ENCODE measurements at regions not wholly inside any gene's neighbourhood (a gene's known extent, or its start where the extent isn't known, plus 50 kb on each side); places are given as distances from the start of the nearest gene placed in this dataset.
"Not testable (repeated sequence)": the region's sequence is repeated elsewhere in the genome, so short reads cannot be mapped to it uniquely, and the experiment has no call there.

DNA sequence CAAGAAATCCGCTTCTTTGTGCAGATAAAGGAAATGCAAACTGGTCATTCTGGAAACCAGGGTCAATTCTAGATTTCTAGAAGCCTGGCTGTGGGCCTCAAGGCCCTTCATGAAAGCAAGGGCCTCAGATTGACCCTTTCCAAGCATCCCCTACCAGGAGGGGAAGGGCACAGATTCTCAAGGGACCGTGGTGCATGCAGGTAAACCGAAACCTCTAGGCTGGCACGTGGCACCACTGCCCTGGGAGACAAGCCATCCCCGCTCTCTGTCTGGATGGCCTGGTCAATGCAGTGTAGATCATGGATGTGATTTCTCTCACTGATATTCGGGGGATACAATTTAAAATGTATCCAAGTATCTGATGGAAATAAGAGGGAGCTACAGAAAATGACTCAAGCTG lies 69.4 kb downstream of the TOMM20 start:
- no peak for DNase-seq (ENCODE audit: low read depth)

DNA sequence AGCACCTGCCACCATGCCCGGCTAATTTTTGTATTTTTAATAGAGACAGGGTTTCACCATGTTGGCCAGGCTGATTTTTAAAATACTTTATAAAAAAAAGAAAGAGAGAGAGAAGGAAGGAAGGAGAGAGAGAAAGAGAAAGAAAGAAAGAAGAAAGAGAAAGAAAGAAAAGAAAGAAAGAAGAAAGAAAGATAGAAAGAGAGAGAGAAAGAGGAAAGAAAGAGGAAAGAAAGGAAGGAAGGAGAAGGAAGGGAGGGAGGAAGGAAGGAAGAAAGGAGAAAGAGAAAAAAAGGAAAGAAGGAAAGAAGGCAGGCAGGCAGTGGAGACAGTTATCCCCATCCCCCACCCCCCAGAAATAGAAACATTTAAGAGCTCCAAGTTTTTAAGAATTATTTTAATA lies 69.9 kb downstream of the TOMM20 start:
- DNase-seq (ENCODE audit: low read depth), result no peak

DNA sequence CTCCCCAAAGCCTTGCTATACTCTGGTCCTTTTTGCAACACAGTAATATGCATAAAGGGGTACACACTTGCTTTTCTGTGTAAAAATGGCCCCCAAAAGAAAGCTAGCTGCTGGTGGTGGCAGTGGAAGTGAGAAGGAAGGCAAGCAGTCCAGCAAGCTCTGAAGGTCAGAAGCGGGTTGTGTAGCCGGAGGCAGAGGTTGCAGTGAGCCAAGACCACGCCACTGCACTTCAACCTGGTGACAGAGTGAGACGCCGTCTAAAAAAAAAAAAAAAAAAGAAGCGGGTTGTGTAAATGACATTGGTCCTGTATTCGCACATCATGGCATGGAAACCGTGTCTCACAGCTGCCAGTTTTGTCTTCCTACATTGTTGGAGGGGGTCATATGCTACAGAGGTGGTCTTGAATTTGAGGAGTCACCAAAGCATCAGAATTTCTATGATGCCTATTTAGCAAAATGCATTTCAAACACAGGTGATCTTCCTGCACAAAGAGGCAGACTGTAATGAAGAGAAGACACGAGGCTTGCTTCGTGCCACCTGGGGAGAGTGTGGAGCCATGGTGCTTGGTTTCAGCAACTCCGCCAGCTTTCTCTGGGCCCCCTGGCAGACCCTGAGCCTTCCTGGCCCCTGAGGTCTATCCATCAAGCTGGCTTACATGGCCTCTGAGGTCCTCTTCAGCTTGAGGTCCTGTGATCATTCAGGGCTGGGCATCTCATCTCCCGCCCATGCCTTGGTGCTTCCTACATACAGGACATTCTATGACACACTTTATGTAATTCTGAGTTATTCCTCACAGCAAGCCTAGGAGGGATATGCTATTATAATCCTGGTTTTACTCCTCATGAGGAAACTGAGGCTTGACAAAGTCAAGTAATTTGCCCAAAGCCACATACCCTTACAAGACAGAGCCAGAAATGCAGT lies 71.0 kb downstream of the TOMM20 start:
- DNase-seq (ENCODE audit: low read depth), result no peak

DNA sequence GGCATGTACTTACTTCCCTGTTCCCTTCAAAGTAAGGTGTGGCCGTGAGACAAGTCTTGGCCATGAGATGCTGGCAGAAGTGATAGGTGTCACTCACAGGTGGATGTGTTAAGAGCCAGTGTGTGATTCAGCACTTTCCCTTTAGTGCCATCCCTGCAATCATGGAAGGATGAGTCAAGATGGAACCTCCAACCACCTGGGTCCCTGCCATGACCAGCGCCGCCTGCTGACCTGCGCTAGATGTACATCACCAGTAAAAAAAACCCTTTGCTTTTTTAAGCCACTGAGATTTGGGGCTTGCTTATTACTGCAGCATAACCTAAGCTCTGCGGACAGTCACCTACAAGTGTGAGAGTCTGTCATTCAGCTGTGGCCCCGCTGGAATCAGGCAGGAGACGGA lies 71.7 kb downstream of the TOMM20 start:
- no peak for DNase-seq (ENCODE audit: low read depth)

DNA sequence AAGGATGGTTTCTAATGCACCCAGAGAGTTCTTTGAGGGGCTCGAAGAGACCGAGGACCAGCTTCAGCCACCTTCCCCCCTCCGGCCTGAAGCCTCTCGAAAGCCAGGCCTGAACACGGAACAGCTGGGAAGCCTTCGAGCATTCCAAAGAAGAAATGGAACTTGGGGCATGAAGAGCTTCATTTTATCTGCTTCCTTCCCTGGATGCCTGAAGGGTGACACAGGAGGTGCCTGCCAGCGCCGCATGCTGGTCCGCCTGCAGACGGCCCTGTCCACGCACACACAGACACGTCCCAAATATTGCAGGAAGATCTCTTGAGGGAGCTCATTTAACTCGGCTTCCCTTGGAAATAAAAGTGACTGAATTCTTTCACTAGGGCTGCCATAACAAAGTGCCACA lies 73.7 kb downstream of the TOMM20 start:
- no peak for DNase-seq (ENCODE audit: low read depth)

DNA sequence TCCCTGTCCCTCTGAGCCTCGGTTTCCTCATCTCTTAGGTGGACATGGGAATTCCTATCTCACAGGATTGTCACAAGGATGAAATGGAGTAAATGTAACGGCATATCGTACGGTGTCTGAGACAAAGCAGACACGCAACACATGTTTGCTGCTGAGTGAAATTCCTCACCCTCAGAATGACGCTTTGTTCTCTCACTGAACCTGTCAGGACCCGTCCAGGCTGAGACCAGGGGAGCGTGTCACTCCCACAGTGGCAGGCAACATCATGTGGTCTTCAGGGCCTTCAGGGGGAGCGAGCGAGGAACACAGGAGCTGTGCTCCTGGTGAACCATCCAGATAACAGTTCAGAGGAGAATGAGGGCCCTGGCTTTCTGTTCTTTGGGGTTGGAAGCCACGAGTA lies 74.2 kb downstream of the TOMM20 start:
- DNase-seq (ENCODE audit: low read depth), result no peak

DNA sequence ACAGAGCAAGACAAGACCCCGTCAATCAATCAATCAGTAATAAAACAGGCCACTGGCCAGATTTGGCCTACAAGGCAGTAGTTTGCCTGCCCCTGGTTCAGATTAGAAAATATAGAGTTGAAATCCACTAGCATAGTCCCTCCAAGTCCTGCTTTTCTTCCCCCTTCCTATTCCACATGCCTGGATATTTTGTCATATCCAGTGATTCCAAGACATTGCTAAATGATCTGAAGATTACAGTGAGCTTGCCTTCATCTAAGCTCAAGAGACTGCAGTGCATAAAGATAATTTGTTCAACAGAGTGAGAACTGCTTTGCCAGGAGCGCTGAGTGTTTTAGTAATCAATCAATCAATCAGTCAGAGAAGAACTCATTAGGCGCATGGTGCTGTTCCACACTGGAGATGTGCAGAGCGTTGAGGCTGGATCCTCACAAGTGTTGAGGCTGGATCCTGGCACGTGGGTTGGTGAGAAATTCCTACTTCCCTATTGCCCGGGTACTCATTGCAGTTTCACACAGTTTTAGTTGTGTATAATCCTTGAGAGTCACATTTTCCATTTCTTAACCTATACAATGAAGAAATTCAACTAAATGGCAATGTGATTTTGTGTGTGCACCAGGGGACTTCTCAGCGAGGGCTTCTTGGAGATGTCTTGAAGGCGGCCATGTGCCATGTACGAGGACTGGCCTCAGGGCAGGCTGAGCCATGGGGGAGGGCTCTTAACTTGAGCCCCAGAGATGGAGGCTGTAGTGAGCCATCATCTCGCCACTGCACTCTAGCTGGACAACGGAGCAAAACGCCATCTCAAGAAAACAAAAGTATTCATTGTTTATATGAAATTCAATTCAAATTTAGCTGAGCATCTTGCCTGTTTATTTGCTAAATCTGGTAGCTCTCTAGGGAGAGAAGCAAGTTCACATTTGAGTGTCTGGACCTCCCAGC lies 76.3 kb downstream of the TOMM20 start:
- DNase-seq (ENCODE audit: low read depth), result no peak

DNA sequence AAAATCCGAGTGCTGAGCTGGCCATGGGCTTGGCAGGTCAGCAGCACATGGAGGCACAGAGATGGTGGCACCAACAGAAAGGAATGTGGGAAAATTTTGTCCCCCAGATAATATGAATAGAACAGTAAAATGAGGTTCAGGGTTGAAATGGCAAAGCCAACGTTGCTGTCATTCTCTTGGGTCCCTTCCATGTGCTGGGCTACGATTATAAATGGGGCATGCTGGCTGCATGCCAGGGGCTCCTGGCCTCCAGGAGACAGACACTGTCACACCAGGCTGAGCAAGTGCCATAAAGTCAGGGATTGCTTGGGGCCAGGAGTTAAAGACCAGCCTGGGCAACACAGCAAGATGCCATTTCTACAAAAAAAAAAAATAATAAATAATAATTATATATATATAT lies 77.1 kb downstream of the TOMM20 start:
- DNase-seq (ENCODE audit: low read depth), result no peak

DNA sequence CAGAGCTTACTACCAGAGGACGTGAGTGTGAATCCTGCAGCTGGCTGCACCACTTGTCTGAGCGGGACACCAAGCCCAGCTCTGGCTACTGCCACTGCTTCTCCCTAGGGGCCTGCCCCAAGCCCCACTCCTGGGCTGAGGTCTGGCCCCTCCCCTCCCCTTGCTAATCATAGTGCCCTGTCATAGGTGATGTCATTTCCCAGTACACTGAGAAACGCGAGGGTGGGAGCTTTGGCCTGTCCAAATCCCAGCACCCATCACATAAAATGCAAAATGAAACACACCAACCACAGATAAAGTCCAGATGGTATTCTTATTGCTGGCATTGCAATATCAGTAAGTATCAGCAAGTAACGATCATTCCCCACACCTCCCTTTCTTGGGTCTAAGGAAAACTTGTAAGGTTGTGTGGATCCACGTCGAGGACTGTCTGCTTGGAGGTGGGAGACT lies 77.7 kb downstream of the TOMM20 start:
- no peak for DNase-seq (ENCODE audit: low read depth)

DNA sequence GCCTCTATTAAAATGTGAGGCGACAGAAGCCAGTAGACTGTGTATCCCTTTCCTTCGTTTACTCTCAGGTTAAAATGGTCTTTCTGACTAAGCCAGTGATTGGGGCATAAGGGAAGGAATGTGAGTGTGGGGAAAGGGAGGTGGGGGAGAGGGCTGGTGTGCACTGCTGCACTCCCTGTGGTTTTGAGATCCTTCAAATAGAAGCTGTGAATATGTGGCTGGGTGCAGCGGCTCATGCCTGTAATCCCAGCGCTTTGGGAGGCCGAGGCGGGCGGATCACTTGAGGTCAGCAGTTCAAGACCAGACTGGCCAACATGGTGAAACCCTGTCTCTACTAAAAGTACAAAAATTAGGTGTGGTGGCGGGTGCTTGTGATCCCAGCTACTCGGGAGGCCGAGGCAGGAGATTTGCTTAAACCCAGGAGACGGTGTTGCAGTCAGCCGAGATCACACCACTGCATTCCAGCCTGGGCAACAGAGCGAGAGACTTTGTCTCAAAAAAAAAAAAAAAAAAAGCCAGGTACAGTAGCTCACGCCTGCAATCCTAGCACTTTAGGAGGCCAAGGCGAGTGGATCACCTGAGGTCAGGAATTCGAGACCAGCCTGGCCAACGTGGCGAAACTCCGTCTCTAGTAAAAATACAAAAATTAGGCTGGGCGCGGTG lies 78.8 kb downstream of the TOMM20 start:
- DNase-seq (ENCODE audit: low read depth), result not testable (repeated sequence)

DNA sequence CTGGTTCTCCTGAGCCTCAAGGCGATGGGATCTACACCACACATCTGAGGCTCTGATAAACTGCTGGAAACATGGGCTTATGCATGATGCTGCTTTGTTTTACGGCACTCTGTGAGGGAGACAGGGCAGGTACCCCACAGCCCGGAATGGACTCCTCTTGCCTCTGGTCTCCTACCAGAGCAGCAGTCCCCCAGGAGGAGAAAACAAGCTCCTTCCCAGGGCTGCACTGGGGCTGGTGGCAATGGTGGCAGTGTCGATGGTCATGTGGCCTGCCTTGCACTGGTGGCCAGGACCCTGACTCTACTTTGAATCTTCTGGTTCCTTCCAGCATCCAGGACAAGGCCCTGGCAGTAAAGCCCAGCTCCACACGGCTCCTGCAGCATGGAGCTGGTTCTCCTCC lies 79.4 kb downstream of the TOMM20 start:
- no peak for DNase-seq (ENCODE audit: low read depth)

DNA sequence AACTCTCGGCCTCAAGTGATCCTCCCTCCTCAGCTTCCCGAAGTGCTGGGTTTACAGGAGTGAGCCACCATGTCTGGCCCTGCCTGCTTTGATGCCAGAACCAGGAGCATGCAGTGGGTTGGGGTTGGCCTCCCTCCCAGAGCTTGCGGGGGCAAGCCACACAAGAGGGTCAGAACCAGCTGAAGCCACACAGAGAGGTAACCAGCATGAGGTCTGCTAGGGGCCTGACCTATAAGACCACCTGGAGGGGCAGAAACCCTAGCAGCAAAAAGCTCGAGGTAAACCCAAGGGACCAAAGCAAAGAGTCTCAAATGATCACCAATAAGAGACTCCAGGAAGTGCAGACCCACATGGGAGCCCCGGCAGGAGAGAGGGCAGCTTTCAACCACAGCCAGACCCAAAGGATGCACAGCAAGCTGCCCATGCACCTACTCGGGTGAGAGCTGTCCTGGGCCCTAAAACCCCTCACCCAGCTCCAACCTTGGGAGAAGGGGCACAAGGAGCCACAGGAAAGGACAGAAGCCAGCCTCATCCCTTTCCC lies 81.2 kb downstream of the TOMM20 start:
- DNase-seq (ENCODE audit: low read depth), result no peak

DNA sequence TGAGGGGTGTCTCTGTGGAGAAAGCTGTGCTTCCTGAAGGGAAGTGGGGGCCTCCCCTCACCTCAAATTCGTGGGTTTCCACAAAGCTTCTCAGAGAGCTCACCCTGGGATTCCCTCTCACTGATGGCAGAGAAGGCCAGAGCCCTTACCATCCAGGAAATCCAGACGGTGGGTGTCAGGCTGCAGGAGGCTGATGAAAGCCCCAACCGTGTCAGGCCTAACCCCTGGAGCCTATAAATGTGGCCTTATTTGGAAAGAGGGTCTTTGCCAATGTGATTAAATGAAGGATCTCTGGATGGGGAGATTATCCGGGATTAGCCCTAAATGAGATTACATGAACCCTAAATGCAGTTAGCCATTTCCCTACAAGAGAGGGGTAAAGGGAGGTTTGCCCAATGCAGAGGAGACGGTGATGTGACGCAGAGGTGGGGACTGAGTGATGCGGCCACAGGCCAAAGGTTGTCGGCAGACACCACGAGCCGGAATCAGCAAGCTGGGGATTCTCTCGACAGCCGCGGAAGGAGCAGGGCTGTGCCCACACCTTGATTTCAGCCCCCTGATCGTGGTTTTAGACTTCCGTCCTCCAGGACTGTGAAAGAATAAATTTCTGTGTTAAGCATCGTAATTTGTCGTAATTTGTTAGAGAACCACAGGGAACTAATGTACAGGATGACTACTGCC lies 82.6 kb downstream of the TOMM20 start:
- no peak for DNase-seq (ENCODE audit: low read depth)

DNA sequence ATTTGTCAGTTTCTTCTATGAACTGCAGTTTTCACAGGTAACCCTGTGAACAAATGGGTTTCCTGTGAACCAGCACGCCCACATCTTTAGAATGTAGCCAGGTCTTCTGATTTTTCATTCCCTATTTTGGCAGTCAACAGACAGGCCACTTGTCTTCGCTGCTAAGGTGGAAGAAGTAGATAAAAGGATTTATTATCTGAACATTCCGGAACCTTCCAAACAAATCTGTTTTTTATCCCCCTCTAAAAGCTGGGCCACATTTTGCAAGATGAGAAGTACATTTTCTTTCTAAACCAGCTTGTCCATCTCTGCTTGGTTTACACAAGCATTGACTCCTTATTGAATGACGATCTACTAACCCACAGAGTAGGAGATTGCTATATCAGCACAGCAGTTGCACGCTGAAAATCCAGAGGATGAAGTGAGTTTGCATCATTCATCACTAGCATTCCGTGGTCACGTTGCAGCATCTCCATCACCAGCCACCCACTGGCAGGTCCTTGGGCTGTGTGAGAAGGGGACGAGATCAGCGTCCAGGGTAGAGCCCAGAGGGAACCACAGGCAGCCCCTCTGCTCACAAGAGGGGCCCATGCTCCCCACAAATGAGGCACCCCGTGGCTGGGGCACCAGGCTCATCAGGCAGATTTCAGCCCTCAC lies 83.5 kb downstream of the TOMM20 start:
- DNase-seq (ENCODE audit: low read depth), result no peak

DNA sequence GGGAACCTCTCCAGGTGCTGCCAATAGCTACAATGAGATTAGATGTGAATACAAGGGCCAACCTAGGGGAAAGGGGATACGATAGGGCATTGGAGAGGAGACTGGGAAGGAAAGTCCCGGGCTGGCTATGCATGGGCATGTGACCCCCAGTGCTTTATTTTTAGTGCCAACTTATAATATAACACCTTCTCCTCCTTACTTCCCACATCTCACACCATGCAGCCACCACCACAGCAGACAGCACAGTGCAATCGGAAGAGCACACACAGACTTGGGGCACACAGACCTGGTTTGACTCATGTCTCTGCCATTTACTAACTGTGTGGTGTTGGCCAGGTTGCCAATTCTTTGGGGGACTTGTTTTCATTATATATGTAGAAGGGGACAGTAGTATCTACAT lies 85.4 kb downstream of the TOMM20 start:
- DNase-seq (ENCODE audit: low read depth), result no peak

DNA sequence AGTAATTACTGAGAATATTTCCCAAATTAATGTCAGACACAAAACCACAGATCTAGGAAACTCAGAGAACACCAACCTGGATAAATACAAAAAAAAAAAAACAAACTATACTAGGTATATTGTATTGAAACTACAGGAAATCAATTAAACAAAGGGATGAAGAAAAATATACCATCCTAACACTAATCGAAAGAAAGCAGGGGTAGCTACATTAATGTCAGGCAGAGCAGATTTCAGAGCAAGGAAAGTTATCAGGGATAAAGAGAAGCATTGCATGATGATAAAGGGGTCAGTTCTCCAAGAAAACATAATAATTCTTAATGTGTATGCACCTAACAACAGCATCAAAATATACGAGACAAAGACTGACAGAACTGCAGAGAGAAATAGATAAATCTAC lies 89.9 kb downstream of the TOMM20 start:
- DNase-seq (ENCODE audit: low read depth), result no peak

DNA sequence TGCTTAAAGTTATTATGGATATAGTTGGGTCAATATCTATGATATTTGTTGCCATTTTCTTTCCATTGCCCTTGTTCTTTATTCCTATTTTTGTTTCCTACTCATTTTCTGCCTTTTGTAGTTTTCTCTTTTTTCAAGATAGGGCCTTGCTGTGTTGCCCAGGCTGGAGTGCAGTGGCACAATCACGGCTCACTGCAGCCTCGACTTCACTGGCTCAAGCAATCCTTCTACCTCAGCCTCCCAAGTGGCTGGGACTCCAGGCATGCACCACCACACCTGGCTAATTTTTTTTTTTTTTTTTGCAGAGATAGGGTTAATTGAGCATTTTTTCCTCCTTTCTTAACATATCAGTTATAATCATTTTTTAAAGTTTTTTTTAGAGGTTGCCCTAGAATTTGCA lies 92.7 kb downstream of the TOMM20 start:
- no peak for DNase-seq (ENCODE audit: low read depth)

DNA sequence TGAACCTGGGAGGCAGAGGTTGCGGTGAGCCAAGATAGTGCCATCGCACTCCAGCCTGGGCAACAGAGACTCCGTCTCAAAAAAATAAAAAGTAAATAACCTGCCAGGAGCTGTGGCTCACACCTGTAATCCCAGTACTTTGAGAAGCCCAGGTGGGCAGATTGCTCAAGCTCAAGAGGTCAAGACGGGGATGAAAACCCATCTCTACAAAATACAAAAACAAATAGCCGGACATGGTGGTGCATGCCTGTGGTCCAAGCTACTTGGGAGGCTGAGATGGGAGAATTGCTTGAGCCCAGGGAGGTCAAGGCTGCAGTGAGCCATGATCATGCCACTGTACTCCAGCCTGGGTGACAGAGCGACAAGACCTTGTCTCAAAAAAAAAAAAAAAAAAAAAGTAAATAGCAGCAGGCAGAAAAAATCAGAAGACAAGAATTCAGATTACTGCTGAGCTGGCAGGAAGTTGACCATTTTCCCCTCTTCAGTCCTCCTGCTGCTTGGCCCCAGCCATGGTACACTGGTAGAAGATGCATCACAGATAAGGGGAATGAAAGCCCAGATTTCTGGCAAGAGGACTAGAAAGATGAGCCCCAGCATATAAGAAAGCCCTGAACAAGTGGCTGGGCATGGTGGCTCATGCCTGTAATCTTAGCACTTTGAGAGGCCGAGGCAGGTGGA lies 97.6 kb downstream of the TOMM20 start:
- DNase-seq (ENCODE audit: low read depth), result no peak

DNA sequence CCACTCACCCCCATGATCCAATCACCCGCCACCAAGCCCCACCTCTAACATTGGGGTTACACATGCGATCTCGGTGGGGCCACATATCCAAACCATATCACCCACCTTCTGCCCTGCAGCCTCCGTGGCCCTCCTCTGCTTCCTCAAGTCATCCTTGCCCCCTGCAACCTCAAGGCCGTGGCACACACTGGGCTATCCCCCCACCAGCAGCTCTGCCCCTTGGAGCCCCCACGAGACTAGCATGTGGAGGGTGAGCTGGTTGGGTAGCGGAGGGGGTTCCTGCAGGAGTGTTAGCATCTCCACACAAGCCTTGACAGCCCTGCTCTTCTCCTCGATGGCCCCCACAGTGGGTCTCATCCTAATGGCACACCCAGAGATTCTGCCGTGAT lies 100.8 kb downstream of the TOMM20 start:
- DNase-seq (ENCODE audit: low read depth), result no peak

Data from T follicular helper cell (primary cell).